ENCODE measurements at regions not wholly inside any gene's neighbourhood (a gene's known extent, or its start where the extent isn't known, plus 50 kb on each side); places are given as distances from the start of the nearest gene placed in this dataset.

DNA sequence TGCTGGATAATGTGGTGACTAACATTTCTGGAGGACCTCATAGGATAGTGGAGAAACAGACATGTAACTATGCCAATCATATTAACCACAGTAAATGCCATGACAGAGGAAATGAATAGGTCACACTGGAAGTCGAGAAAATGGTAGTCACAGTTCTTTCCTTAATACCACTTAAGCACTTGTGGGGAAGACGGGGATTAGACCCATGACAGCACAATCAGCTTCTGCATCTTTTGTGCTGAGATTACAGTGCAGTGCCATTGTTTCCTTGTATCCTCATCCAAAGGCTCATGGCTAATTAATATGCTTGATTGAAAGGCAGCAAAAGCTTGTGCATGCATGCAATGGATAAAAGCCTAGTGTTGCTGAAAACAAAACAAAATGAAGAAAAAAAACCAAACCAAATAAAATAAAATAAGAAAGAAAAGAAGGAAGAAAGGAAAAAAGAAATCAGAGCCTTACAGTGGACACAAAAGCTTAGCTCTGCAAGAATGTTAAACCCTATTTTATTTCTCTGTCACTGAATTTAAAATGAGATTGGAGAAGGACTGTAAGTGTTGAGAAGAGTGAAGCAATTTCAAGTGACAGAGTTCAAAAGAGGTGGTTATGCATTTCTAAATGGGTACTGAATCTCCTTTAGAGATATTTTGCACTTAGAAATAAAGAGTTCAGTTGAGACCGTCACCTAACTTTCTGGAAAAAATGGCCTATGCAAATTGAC lies 1011.9 kb downstream of the CDH8 start:
- no peak overlapping the region for H3K4me3 ChIP-seq (ENCODE audit: low read depth, low read length)
- no peak for TF ChIP-seq CTCF (IDR thresholded peaks at IDR 0.05; ENCODE audit: borderline replicate concordance, insufficient read depth, low read depth, low read length)

DNA sequence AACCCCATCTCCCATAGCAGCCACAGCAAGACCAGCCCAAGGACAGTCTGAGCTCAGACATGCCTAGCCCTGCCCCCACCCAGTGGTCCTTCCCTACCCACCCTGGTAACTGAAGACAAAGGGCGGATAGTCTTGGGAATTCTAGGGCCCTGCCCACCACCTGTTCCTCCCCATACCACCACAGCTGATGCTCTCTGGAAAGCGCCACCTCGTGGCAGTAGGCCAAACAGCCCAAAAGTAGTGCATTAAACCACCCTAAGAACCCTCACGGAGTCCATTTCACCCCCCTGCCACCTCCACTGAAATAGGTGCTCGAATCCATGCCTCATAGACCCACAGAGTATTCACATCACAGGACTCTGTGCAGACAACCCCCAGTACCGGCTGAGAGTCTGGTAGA lies 1021.4 kb downstream of the CDH8 start:
- no peak overlapping the region for H3K4me3 ChIP-seq (ENCODE audit: low read depth, low read length)
- no peak for TF ChIP-seq CTCF (IDR thresholded peaks at IDR 0.05; ENCODE audit: borderline replicate concordance, insufficient read depth, low read depth, low read length)

DNA sequence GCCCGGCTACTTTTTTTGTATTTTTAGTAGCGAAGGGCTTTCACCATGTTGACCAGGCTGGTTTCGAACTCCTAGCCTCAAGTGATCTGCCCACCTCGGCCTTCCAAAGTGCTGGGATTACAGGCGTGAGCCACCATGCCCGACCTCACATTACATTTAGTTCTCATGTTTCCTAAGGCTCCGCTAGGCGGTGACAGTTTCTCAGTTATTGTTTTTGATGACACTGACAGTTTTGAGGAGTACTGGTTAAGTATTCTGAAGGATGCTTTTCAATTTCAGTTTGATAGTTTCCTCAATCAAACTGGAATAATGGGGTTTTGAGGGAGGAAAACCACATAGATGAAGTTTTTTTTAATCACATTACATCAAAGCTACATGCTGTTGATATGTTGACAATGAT lies 1028.5 kb downstream of the CDH8 start:
- TF ChIP-seq CTCF (IDR thresholded peaks at IDR 0.05; ENCODE audit: borderline replicate concordance, insufficient read depth, low read depth, low read length) = no peak
- H3K4me3 ChIP-seq (ENCODE audit: low read depth, low read length) = no peak overlapping the region

DNA sequence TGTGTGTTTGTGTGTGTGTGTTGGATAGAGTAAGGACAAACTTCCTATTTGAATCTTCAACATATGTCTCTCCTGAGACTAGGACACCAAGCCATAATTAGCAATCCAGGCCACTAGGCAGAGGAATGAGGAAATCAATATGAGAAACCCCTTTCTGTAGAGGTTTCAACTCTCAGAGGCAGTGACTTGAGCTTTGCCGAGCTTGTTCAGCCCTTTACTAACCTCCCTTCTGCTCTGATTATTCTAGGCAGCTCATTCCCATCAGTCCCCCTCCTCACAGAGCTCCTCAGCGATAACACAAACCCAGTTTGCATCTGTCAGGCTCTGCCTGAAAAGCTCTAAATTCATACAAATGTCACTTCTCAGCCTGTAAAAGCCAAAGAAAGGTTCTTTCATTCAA lies 1030.3 kb downstream of the CDH8 start:
- H3K4me3 ChIP-seq (ENCODE audit: low read depth, low read length) = no peak overlapping the region
- no peak for TF ChIP-seq CTCF (IDR thresholded peaks at IDR 0.05; ENCODE audit: borderline replicate concordance, insufficient read depth, low read depth, low read length)

- no peak for TF ChIP-seq CTCF (IDR thresholded peaks at IDR 0.05; ENCODE audit: borderline replicate concordance, insufficient read depth, low read depth, low read length)
- no peak overlapping the region for H3K4me3 ChIP-seq (ENCODE audit: low read depth, low read length)
Observed at GRCh38 chr16:61002479-61003204, 1033.6 kb downstream of the CDH8 start.

DNA sequence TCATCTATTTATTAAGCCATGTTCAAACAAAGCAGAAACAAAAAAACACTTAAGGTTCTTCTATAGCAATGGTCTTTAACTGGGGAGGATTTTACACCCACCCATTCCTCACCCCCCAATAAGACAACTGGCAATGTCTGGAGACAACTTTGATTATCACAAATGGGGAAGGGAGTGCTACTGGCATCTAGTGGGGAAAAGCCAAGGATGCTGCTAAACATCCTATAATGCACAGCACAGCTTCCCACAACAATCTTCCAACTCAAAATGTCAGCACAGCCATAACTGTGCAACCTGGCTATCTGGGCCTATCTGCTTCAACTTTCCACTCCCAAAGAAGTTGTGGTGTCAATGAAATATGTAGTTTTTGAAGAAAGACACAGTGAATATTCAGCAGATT lies 1044.4 kb downstream of the CDH8 start:
- H3K4me3 ChIP-seq (ENCODE audit: low read depth, low read length) = no peak overlapping the region
- TF ChIP-seq CTCF (IDR thresholded peaks at IDR 0.05; ENCODE audit: borderline replicate concordance, insufficient read depth, low read depth, low read length) = no peak

- H3K4me3 ChIP-seq (ENCODE audit: low read depth, low read length) = no peak overlapping the region
- no peak for TF ChIP-seq CTCF (IDR thresholded peaks at IDR 0.05; ENCODE audit: borderline replicate concordance, insufficient read depth, low read depth, low read length)
Observed at GRCh38 chr16:60989592-60989991, 1046.6 kb downstream of the CDH8 start.
